GOT3 (cell line): ENCODE measurements at regions not wholly inside any gene's neighbourhood (a gene's known extent, or its start where the extent isn't known, plus 50 kb on each side); places are given as distances from the start of the nearest gene placed in this dataset.
A peak's percentile ranks its signal among the peaks of the same experiment; 100 is the strongest.
"Not testable (repeated sequence)": the region's sequence is repeated elsewhere in the genome, so short reads cannot be mapped to it uniquely, and the experiment has no call there.

Source experiments
- DNase-seq: peaks from one replicate; lab custom pipeline; 2025; ENCODE audit warnings: mixed read lengths; lab: John Stamatoyannopoulos, UW

DNA sequence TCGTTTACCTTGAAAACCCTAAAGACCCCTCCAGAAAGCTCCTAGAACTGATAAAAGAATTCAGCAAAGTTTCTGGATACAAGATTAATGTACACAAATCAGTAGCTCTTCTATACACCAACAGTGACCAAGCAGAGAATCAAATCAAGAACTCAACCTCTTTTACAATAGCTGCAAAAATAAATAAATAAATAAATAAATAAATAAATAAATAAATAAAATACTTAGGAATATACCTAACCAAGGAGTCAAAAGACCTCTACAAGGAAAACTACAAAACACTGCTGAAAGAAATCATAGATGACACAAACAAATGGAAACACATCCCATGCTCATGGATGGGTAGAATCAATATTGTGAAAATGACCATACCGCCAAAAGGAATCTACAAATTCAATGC, 186.8 kb upstream of the EOLA2 start:
- not testable (repeated sequence) for DNase-seq

DNA sequence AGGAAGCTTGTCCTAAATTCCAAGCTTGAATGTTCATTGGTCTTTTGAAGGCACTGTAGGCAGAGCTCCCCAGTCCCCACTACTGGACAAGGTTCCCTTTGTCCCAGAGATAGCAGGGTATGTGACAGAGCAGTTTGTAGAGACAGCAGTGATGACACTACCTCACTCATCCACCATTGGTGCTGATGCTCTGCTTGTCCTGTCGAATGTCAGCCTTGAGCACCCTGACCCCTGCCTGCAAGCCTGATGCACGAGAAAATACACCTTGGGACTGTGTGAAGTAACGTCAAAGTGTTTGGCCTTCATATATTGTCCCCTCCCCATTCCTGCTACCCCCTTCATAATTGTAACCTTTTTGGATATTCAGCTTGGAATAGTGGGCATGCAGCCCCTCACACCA, 188.9 kb upstream of the EOLA2 start:
- no peak for DNase-seq

DNA sequence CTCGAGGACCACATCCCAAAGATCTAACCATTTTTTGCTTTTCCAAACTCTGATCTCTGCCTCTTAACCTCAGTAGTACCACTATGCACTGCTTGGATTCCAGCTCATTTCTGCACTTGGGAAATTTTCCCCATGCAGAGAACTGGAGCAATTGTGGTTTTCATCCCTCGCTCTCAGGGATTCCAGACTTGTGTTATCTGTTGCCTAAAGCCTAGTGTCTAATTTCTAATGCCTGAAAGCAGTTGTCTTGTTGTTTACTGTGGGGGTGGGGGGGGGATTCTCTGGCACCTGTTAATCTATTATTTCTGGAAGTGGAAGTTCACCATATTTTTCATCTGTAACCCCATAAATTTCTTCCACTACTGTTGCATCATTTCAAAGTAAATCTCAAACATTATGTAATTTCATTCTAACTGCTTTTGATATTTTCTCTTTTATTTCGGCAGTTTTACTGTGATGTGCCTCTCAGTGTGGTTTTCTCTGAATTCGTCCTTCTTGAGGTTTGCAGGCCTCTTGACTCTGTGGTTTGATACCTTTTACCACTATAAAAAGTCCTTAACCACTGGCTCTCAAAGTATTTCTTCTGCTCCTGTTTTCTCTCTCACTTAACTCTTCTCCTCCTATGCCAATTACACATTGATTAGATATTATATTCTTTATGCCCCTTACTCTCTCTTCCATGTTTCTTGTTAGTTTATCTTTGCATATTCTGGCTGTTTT, 205.6 kb upstream of the EOLA2 start:
- DNase-seq = no peak

DNA sequence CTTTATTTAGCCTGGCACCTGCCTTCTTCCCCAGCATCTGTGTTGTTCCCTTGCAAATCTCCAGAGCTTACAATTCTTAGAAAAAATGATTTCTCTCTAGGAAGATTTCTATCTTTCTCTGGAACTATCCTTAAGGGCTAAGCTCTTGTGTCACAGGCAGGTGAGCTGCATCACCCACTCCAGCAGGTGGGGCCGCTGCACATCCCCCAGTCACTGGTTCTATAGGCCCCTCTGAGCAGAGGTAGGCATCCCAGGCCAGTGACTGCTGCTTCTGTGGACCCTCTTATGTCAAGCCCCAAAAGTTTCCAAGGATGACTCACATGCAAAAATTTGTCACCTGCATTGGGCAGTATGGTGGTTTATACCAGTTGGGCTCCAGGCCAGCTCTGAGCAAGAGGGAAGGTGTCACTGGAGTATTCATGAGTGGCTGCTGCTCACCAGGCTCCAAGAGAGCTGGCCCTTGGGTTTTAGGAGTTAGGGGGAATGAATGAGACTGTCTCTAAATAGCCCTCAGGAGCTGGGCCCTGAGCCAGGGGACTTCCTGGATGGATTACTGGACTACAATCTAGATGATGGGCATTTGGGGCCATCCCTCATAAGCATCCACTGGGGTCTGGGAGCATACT, 208.1 kb upstream of the EOLA2 start:
- DNase-seq = no peak

DNA sequence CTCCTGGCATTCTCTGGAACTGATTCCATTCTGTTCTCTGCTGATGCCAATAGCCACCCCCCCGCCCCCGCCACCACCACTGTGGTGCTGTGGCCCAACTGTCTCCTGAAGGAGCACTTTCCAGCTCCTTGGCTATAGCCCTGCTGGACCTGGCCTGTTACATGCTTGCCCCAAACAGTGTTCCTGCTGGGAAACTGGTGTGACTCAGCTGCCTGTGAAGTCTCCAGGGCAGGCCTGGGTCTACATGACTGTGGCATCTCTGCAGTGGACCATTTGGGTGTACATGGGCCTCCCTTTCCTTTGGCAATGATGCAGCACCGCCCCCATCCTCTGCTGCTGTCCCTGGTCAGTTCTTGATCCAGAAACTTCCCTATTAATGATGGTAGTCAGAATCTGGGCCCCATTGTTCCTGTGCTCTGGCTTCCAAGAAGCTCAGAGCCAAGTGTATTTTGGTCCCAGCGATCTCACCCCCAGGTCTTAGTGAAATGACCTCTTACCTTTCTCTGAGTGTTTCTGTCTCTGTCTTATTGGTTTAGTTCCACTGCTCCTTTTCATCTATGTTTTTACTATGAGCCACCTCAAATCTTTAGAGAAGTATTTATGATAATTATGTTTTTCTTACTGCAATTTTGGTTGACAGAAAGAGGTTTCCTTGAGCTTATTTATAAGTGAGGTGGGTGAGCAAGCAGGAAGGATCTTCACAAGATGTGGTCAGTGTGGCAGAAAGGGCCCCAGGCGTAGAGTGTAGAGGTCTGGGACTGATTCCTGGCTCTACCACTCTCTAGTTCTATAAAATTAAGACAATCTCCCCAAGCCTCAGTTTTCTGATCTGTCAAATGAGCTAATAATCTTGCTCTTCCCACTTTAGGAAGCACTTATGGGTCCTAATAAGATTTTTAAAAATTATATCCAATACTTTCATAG, 210.7 kb upstream of the EOLA2 start:
- DNase-seq = no peak

DNA sequence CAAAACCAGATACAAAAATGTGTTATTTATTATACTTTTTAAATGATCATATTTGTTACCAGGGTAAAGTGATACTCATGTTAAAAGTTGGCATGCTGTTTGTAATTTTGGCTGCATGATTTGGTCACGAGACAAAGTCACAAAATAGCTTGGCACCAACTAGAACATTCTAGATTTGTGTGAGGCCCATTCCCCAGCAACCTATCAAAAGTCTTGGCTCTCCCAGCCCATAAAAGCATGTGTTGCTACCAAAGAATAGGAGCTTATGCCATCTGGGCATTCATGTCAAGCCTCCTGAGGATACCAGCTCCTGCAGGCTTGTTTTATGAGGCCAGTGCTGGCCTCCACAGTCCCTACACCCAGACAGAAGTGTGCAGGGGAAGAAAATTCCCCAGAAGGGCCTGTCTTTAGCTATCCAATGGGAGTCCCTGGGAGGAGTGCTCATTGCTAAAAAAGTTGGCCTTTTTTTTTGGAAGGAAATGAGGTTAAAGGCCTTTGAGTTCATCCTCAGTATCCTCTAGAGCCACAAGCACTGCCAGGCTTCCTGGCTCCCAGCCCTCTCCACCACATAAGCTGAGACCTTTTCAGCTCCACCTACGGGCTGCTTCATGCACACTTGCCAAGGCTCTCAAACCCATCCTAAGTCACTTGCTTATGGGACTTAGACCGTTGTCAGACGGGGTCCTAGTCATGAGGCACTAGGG, 211.9 kb upstream of the EOLA2 start:
- no peak for DNase-seq

DNA sequence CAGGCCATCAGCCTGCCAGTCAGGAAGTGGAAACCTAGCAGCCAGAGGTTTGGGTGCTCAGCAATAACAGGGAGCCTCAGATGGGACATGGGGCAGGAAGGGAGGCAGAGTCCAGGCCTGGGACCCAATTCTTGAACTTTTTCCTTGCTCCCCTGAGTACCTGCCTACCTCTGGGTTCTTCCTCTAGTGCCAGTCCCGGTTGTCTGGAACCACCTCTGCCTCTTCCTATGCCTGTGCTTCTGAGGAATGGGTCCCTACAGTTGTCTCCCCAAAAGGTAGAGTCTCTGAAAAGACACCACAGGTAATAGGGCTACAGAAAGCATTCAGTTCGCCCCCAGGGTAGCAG, 212.4 kb upstream of the MAMLD1 start:
- DNase-seq = no peak

DNA sequence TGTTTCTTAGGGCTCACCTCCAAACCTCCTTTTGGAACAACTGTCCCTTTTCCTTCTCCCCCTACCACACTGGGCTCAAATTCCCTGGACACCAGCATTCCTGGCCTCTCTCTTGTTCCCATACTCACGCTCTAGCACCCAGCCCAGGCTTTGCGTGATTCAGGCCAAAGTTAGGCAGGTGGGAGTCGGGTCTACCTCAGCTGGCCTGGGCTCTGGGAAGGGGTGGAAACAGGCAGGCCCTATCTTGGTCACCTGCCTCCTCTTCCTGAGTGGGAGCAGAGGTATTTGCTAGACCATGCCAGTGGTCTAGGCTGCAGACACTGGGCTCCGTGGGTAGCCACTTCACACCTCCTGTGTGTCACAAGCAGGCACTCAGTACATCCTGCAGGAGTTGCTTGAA, 211.1 kb upstream of the MAMLD1 start:
- DNase-seq = no peak

DNA sequence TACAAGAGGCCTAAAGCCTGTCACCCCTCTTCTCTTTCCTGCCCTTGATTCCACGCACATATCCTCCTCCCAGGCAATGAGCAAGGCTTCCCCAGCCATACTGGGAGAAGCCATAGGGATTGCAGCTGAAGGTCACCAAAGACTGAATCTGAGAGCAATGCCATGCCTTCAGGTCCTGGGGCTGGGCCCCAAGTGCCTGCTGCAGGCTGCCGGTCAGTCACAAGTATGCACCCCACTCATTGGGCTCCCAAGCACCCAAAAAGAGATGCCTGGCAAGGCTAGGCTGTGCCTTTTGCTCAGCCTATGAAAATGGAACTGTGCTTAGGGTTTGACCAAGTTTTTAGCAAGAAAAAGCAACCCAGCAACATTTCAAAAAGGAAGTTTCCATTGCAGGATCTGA, 210.6 kb upstream of the MAMLD1 start:
- DNase-seq = no peak

DNA sequence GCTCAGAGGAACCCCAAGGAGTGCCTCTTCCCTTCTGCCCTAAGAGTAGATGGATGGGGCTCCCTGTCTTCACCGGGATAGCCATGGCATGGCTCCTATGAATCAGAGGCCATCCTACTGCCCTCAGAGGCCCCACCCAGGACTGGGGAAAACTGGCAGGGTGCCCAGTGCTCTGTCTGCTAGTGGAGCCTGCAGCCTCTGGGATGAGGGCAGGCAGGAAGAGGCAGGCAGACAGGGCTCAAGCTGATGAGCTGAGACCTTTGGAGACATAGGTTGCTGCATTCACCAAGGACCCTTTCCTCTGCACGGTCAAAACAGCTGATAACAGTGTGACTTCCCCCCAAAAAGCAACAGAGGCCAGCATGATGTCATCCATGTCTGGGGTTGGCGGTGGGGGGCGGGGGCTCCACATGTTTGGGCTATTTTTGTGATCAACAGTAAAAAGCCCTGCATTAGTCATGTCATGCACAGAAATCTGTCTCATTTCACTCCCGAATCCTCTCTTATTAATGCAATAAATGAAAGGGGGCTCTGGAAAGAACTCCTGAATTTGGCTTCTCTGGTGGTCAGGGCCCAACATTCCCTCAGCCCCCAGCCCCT, 207.6 kb upstream of the MAMLD1 start:
- DNase-seq = peak; percentile 39

DNA sequence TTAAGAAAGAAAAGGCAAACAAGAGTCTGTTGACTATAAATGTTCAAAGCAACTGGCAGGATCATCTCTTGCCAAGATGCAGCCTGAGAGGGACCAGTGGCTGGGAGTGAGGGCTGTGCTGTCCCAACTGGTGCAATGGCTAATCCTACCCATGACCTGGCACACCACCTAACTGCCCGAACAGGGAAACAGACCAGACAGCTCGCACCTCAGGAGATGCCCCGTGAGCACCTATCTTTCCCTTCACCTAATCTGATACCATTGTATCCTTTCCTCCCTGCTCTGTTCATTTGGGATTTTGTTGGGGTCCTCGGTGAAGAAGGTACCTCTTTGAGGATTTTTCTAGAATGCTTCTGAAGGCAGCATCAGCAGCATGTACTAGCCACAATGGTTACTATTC, 206.5 kb upstream of the MAMLD1 start:
- DNase-seq = no peak

DNA sequence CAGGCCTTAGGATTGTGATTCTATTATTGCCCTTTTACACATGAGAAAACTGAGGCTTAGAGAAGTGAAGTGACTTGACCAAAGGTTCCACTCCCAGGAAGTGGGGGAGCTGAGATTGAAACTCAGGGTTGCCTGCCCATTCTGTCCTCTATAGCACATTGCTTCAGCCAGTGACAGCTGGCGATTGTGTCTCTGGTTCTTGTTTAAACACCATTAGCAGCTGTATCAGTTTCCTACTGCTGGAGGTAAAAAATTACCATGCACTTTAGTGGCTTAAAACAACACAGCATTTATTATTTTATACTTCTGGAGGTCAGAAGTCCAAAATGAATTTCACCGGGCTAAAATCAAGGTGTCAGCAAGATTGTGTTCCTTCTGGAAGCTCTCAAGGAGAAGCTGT, 205.8 kb upstream of the MAMLD1 start:
- no peak for DNase-seq

DNA sequence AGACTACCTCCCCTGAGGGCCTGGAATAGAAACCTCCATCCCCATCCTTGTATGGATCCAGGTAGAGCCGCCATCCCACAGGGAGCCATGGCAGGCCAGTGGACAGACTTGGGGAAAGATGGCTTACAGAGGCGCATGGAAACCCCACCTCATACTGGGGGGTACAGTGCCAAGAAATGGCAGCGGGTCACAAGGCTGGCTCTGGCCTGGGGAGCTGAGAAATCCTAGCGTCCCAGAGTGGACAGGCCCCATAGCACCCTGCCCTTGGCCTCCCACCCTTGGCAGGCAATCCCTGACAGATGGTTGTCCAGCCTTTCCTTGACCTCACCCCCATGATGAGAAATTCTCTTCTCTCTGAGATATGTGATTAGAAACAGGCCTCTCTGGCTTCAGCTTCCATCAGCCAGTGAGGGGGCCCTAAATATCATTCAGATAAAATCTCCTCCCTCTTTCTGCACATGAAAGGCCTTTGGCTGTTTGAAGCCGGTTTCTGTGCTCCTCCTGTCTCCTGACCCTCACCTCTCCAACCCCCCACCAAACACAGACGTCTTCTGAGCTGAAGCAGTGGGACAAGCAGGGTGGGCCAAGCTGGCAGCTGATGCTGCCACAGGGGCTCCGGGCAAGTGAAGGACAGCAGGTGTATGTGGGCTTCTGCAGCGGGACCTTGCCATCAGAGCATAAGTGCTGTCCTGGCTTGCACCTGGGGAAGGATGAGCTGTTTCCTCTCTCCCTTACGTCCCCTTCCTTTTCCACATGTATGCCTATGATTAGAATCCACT, 204.4 kb upstream of the MAMLD1 start:
- DNase-seq = no peak

DNA sequence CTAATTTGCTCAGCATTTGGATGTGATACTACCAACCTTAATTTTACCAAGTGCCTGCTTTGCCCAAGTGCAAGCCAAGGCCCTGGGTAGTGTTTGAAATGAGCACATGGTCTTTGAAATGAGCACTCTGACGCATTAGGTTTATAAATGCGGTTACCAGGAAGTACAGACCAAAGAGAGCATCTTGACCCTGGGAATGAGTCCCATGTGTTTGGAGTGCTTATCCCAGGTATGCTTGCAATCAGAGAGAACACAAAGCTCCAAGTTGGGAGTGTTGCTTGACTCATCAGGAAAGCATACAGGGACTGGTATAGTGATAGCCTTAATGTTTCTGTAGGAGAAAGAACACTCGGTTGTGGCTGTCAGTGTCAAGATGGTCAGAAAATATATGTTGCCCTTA, 203.6 kb upstream of the MAMLD1 start:
- DNase-seq = no peak

DNA sequence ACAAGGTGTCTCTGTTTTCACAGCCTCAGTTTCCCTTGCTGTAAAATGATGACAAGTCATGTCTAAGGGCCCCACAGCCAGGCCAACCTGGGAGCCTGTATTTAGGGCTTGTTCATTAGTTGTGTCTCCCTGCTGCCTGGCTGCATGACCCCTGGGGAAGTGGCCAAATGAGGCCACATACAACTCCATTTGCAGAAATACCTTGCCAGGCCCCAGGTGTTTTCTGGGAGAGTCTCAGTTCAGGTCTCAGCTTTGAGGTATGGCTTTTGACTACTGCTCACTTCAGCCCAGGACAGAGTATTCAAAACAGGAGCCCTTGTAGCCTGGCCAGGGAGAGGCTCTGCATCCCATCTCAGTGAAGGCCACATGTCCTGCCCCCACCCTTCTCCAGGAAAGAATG, 202.5 kb upstream of the MAMLD1 start:
- DNase-seq = no peak

DNA sequence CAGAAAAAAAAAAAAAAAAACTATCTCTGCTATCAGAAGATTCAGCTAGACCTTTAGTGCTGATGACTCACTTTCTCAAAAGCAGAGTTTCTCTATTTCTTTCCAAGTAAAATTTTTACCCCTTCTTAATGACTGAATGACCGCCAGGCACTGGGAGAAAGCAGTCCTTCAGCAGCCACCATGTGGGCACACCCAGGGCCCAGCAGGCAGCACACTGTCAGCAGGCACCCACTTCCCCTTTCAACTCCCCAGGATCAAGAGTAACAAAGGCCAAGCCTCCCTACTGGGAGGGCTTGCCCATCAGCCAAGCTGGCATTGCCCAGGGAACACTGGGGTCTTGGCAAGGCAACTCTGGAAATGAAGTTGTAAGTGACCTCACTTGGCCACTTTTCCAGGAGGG, 201.9 kb upstream of the MAMLD1 start:
- DNase-seq = no peak

DNA sequence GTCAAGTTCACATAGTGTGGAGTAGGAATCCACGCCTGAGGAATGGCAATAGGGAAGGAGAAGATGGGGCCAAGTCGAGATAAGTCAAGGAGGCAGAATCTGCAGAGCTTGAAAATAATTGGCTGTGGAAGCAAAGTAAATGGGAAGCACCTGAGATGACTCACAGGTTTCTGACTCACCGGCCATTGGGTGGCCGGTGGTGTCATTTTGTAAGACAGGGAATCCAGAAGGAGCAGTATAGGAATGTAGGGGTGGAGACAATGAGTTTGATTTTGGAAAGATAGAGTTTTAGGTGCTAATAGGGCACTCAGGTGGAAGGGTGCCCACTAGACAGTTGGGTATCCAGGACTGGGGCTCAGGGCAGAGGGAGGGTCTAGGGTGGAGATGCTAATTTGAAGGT, 201.0 kb upstream of the MAMLD1 start:
- DNase-seq = no peak

DNA sequence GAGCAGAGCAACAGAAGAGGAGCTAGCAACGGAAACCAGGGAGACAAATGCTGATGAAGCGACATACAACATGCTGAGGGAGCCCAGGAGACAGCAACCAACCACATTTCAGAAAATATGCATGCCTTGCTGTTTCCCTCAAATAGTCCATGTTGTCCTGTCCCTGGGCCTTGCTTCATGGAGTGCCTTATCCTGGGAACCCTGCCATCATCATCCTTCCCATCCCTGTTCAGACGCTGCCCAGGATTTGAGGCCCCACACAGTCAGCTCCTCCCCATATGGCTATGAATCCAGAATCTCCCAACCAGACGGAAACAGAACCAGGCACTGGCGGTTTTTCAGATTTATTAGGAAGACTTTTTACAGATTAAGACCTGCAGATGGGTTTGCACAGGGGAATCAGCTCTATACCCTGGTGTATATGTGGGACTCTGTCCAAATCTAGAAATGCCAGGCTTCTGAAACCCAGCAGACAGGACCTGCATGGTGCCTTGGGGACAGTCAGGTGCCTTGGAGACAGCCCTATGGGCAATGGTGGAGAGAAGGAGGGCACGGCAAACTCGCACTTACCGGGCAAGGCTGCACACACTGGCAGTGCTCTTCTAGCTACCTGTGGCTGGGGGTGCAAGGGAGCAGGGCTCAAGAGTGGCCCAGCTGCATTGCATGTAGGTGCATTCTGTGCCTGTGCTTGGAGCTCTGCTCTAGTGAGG, 199.7 kb upstream of the MAMLD1 start:
- no peak for DNase-seq

DNA sequence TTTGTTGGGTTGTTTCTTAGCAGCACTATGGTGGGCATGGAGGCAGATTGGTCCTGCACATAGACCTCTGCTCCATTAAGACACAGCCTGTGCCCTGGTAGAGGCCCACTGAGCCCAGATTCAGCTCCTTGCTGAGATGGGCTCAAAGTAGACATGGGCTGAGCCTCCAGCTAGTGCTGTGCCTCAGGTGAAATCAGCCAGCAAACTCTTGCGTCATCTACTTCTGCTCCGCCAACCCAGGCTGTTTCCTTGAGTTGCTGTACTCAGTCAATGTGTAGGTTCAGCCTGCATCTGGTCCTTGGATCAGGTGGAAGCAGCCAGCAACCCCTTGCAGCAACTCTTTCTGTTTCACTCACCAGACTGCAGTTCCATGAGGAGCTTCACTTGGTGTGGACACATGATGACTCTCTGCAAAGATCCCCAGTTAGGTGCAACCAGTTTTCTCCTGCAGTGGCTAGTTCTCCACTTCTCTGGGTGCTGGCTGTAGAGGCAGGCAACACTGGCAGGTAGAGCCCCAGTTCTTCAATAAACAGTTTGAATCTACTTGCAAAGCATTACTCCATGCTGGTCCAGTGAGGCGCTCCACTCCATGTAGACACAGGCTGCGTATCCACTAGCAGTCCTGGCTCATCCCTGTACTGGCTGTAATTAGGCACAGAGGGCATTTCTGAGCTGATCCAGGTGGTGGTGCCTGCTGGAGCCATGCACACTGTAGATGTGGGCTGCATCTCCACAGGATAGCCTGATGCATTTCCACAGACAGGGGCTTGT, 199.0 kb upstream of the MAMLD1 start:
- DNase-seq = no peak
